Jurkat, Clone E6-1 (cell line): ENCODE measurements at regions not wholly inside any gene's neighbourhood (a gene's known extent, or its start where the extent isn't known, plus 50 kb on each side); places are given as distances from the start of the nearest gene placed in this dataset.
"Not testable (repeated sequence)": the region's sequence is repeated elsewhere in the genome, so short reads cannot be mapped to it uniquely, and the experiment has no call there.

Source experiments
- DNase-seq: peaks from one replicate; pipeline ENCODE4 v3.0.0-alpha.2; 2011; ENCODE audit warnings: low read depth, low spot score
- H3K4me3 ChIP-seq: 2 replicates; pipeline ENCODE4 v1.5.1; 2011; ENCODE audit warnings: mild to moderate bottlenecking, low read length, control low read depth, moderate library complexity

DNA sequence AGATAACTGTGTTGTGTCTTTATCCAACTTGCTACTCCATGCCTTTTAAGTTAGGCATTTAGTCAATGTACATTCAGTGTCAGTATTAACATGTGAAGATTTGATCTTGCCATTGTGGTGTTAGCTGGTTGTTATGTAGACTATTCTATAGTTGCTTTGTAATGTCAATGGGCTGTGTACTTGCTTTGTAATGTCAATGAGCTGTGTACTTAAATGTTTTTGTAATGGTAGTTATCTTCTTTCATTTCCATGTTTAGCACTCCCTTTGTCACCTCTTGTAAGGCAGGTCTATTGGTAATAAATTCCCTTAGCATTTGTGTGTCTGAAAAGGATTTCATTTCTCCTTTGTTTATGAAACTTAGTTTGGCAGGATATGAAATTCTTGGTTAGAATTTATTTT is 53.4 kb downstream of the MC4R start:
- no peak overlapping the region for H3K4me3 ChIP-seq
- no peak for DNase-seq

DNA sequence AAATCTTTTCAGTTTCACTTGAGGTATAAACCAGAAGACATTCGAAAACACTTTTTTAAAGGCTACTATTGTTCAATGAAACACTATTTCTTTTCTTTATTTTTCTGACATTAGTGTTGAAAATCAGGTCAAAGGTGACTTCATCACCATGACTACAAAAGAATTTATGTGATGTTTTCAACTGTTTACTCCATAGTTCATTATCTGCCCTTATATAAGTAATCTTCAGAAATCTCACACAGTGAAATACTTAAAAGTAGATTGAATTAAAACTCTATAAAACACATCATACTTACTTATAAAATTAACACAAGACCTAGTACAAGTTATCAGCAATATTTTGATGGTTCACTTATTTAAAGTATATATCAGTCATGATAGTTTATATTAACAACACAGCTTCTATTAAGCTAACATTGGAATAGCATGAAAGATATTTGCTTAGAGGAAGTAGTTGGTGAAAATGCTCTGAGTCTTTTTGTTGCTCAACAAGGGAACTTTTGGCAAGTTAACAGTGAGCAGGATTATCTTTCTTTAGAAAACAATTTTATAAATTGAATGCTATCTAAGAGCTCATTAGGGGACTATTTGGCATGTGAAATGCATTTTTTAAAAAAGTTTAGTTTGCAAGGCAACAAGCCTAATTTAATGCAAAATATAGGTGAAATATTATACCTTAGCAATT is 60.8 kb downstream of the MC4R start:
- no peak overlapping the region for H3K4me3 ChIP-seq
- no peak for DNase-seq

DNA sequence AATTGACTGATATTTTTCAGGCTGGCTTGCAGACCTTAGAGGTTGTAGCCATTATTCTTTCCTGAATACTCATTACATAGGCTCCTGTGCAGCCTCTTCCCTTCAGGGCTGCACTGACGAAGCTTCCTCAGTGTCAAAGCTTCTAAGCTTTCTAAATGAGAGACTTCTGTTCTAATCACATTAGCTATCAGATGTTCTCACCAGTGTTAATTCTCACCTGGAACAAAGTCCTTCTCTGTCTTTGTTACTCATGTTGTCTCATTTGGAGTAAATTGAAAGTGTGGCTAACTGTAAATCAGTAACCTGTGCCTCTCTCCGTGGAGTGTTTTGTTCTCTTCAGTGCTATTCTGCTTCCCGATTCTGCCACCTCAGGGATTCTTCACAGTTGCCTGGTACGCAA is 76.9 kb downstream of the MC4R start:
- DNase-seq = no peak
- H3K4me3 ChIP-seq = no peak overlapping the region

DNA sequence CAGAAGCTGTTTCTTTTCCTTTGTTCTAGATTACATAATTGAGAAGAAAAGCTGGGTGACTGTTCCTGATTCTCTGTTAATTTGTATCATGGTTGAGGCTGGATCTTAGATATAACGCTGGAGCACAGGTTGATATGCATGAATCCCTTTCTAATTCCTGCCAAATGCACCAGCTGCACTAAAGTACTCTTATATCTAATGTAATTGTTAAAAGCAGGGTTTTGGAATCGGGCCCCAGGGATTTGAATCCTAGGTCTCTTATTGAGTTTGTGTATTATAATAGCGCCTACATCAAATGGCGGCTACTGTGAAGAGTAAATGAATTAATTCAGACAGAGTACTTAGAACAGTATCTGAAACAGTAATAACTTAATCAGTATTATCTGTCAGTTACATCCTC is 80.4 kb downstream of the MC4R start:
- no peak for DNase-seq
- H3K4me3 ChIP-seq = no peak overlapping the region

DNA sequence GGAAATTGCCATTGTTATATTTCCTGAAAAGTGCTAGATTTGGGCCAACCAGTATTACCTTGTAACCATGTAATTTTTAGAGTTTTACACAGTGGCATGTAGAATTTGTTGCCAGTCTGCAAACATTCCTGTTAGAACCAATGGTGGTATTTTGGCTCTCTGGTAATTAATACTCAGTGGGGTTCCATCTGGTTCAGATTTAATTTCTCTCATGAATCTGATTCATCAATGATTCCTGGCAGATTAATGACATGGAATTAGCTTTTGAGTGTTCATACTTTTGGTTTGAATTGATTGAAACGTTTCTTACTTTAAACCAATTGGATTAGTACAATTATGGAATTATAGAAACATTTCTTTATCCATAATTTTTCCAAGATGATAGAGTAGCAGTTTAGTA is 93.2 kb downstream of the MC4R start:
- no peak for DNase-seq
- no peak overlapping the region for H3K4me3 ChIP-seq

DNA sequence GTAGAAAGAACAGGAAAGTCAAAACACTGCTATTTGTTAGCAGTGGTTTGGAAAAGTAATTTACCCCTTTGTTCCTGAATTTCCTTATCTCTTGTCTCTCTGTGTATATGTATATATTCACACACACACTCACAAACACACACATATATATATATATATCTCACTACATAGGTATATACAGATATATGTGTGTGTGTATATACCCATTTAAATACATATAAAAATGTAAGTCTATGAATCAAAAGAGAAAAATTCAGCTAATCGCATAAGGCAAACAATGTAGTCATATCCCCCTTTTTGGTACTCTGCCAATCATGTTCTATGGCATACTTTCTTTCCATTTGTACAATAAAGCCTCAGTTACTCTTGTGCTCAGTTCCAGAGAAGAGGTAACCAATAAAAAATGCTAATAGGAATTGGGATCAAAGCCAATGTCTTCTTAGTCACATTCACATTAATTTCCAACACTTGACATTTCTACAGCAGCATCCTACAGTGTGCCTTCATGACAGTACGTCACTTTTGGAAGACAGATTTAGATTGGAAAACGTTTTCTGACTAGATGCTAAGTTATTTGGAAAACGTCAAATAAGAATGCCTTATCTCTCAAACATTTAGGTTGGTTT is 94.6 kb downstream of the MC4R start:
- no peak for DNase-seq
- no peak overlapping the region for H3K4me3 ChIP-seq

DNA sequence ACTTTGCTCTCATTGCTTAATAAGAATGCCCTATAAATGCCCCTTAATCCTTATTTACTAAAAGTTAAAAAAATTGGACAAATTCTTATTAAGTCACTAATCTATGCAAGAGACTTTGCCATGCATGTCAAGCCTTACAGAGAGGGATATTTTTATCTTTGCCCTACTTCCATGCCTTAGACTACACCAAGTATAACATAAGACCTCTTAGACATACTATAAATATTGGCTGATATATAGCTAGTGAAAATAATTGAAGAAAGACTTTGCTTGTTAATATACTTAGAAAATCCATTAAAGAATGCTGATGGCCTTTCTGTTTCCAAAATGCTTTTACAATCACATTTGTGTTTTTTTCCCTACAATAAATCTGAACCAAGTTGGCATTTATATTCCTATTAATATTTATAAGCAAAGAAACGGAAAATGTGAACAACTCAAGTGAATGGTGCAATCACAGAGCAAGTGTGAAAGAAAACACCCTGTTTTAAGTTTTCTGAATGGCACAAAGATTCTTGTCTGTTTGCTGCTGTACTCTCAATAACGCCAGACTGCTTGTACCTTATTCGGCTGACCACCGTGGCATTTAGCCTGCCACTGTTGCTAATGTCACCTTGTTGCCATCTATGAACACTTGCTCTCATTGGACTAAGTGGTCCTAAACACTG is 105.0 kb downstream of the MC4R start:
- H3K4me3 ChIP-seq = no peak overlapping the region

DNA sequence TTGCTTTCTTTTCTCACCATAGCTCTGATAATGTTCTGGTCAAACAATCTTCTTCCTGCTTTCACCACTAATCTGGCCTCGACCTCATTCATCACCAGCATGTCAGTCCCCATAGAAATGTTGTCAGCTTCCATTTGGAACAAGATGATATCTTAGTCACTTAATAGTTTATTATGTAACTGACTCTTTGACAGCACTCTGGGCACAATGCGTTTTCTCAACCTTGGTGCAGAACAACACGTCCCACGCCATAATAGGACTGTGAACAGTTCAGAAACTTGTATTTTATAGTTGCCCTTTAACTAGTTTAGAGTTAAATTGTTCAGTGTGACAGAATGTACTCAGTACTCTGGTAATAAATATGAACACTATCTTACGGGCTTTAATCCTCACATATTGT is 106.0 kb downstream of the MC4R start:
- no peak overlapping the region for H3K4me3 ChIP-seq
- no peak for DNase-seq

More for the DNA sequence above, 105.0 kb downstream of the MC4R start:
- no peak for DNase-seq

DNA sequence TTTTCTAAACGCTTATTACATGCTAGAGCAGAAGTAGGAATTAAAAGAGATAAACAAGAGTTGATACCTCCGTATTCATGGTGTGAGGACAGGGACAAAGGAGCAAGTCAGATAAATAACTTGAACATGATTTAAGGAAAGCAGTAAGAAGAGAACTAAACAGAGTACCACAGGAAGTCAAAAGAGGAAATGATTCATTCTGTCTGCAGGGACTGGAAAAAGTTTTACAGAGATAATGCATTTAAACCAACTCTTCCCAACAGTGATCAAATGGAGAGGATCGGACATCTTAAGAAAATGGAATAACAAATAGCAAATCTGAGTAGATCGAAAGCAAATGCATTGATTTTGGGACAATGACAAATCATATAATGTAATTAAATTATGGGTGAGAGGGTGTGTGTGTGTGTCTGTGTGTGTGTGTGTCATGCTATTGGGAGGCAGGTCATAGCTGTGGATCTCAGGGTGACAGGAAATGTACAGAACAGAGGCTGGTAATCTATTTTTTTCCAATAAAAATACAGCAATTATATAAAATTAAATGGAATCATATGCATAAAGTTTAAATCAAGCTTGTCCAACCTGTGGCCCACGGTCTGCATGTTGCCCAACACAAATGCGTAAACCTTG is 113.4 kb downstream of the MC4R start:
- DNase-seq = no peak
- no peak overlapping the region for H3K4me3 ChIP-seq

DNA sequence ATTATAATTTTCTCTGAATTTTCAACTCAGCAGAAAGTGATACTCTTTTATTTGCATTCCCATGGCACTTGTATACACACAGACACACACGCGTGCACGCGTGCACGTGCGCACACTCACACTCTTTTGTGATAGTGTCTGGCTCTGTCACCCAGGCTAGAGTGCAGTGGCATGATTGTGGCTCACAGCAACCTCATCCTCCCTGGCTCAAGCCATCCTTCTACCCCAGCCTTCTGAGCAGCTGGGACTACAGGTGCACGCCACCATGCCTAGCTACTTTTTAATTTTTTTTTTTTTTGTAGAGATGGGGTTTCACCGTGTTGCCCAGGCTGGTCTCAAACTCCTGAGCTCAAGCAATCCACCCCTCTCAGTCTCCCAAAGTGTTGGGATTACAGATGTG is 123.2 kb downstream of the MC4R start:
- H3K4me3 ChIP-seq = no peak overlapping the region
- no peak for DNase-seq

DNA sequence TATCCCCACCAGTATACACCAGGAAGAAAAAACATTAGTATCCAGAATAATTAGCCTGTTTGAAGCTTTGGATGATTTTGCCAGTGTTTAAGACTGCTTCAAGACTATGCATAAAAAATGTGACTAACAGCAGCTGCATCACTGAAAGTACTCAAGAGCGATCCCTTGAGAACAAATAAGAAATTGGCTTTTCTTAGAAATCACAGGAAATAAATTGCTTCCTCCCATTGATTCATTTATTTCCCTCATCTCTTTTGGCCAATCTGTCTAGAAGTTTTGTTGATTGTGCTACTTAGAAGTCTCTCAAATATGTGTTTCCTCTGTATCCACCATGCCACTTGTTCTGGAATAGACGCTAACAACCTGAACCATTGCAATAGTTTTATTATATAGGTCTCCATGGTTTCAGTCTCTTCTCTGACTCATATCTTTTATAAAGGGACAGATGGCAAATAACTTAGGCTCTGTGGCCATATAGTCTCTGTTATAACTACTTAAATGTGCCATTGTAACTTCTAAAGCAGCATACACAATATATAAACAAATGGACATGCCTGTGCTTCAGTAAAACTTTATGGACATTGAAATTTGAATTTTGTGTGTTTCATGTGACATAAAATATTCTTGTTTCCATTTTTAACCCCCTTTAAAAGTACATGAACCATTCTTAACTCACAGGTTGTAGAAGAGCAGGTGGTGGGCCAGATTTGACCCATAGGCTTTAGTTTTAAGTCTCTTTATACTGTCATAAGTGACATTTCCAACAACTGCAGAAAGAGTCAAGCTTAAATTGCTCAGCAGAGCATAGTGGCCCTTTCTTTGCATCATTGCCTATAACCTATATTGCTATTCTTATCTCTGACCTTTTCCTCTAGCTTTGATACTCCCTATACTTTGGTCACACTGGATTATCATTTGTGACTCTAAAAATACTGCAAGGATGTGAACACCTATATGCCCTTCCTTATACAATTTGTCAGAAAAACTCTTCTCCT is 123.9 kb downstream of the MC4R start:
- no peak for DNase-seq
- no peak overlapping the region for H3K4me3 ChIP-seq

DNA sequence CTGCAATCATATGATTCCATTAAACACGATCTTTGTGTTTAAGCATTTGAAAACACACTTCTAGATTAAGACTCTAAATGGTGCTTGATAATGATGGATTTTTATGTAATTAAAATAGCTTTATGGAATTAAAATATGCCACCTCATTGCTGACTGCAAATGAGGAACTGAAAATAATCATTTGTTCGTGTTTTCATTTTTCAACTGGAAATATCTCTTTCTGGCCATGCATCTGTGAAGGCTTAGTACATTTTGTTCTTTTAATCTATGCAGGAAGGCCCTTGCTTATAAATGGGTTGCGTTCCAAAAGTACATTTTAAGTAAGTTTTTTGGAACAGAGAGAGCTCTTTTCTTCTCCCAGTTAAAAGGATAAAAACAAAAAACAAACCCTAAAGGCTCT is 125.5 kb downstream of the MC4R start:
- no peak for DNase-seq
- H3K4me3 ChIP-seq = no peak overlapping the region

DNA sequence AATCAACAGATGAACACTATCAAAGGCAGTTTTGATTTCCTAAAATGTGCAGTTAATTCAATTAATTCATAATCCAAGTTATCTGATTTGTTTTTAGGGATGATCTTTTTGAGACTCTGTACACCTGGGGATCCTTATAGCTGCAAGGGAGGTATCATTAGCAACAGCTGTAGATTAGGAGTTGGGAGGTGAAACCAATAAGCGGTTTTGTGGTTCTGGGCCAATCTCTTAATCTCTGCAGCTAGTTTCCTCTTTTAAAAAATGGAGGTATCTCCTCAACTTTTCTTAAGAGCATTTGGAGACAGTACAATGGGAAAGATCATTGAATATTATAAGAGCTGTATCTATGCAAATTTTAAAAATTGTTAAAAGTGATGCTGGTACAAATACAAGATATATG is 126.0 kb downstream of the MC4R start:
- DNase-seq = peak; percentile 77
- no peak overlapping the region for H3K4me3 ChIP-seq

DNA sequence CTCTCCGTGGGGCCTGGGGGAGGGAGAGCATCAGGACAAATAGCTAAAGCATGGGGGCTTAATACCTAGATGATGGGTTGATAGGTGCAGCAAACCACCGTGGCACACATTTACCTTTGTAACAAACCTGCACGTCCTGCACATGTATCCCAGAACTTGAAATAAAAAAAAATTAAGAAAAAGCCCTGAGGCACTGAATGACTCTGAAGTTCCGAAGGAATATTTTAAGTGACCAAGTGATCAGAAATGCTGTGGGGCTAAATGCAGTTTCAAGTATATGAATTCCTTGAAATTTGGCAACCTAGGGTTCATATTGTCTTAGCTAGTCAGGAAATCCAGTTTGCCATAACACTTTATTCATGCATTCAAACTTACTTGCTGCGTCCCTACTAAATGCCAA is 127.5 kb downstream of the MC4R start:
- no peak overlapping the region for H3K4me3 ChIP-seq
- no peak for DNase-seq

DNA sequence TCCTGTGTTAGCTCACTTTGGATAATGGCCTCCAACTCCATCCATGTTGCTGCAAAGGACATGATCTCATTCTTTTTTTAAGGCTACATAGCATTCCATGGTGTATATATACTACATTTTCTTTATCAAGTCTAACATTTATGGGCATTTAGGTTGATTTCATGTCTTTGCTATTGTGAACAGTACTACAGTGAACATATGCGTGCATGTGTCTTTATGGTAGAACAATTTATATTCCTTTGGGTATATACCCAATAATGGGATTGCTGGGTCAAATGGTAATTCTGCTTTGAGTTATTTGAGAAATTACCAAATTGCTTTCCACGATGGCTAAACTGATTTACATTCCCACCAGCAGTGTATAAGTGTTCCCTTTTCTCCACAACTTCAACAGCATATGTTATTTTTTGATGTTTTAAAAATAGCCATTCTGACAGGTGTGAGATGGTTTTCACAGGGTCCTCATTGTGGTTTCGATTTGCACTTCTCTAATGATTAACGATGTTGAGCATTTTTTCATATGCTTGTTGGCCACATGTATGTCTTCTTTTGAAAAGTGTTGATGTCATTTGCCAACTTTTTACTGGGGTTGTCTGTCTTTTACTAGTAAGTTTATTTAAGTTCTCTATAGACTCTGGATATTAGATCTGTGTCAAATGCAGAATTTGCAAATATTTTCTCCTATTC is 133.4 kb downstream of the MC4R start:
- not testable (repeated sequence) for DNase-seq, H3K4me3 ChIP-seq

DNA sequence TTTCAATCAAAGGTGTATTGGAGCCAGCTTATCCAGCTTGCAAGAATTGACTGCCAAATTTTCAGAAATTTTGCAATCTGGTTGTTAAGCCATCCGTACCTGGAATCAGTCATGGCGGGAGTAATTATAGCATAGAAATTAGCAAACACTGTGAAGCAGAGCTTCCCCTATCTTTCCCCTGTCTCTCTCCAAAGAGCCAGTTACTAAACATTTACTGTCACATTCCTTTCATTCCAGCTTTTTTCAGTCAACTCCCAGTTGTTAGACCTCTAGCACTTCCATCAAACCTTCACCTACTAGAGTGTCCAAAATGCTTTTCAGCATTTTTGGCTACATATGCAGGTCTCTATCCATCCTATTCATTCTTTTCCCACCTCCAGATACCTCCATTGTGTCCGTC is 137.4 kb downstream of the MC4R start:
- DNase-seq = no peak
- no peak overlapping the region for H3K4me3 ChIP-seq

DNA sequence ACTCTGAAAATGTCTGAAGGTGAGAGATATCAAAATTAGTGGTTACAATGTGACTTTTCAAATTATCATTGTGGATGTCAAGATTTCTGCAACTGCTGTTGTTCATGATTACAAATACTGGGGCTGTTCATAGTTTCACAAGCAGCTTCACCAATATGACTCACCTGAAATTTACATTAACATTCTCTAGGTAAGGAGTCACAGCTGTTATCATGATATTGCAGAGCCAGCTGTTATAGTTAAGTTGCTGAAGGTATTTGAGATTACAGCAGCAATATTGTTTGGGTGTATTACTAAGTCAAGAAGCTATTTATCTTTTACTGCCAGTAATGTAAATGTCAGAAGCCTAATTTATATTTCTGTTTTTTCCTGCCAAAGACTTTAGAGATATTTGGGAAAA is 140.0 kb downstream of the MC4R start:
- no peak overlapping the region for H3K4me3 ChIP-seq
- DNase-seq = no peak
